ENCODE measurements at regions not wholly inside any gene's neighbourhood (a gene's known extent, or its start where the extent isn't known, plus 50 kb on each side); places are given as distances from the start of the nearest gene placed in this dataset.

GRCh38 chr5:68918306-68918705 is 175.5 kb upstream of the SLC30A5 start:
- TF ChIP-seq EZH2phosphoT487 (IDR thresholded peaks at IDR 0.05; ENCODE audit: borderline replicate concordance, low read depth, low read length) (no peak), CTCF (conservative IDR thresholded peaks at IDR 0.05; ENCODE audit: low read length) (no peak)
